Stimulated activated CD8-positive, alpha-beta memory T cell treated with anti-CD3 and anti-CD28 coated beads, Interleukin-12 subunit alpha, Interleukin-12 subunit beta, amount 100 ng/mL, for 1 hour (primary cell): ENCODE measurements at regions not wholly inside any gene's neighbourhood (a gene's known extent, or its start where the extent isn't known, plus 50 kb on each side); places are given as distances from the start of the nearest gene placed in this dataset.

Source experiments
- DNase-seq: peaks from one replicate; pipeline ENCODE4 v3.0.0-alpha.2; 2020; ENCODE audit warnings: low read depth

DNA sequence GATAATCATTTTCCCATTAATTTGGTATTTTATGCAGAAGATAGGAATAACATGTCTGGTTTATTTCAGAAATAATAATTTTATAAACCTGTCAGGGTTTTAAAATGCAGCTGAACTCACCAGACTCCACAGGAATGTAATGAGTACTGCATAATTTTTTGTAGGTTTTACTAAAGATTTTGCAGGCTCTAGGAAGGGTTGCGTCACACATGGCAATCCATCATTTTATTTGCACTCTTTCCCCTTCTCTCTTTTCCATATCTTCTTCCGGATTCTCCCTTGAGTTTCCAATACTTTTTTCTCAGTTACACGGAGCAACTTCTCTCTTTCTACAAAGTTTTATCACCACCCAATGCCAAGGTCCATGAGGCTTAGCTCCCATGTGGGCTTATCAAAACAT lies 234.7 kb downstream of the NFKBIZ start:
- DNase-seq: no peak

DNA sequence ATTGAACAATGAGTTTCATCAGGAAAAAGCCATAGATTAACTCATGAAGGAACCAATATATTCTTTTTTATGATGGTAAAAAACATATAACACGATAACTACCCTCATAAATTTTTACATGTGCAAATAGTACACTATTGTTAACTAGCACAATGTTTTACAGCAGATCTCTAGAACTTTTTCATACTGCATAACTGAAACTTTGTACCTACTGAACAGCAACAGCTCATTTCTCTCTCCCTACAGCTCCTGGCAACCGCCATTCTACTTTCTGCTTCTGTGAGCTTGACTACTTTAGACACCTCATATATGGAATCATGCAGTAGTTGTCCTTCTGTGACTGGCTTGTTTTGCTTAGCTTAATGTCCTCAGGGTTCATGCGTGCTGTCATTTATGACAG lies 235.4 kb downstream of the NFKBIZ start:
- DNase-seq: no peak

DNA sequence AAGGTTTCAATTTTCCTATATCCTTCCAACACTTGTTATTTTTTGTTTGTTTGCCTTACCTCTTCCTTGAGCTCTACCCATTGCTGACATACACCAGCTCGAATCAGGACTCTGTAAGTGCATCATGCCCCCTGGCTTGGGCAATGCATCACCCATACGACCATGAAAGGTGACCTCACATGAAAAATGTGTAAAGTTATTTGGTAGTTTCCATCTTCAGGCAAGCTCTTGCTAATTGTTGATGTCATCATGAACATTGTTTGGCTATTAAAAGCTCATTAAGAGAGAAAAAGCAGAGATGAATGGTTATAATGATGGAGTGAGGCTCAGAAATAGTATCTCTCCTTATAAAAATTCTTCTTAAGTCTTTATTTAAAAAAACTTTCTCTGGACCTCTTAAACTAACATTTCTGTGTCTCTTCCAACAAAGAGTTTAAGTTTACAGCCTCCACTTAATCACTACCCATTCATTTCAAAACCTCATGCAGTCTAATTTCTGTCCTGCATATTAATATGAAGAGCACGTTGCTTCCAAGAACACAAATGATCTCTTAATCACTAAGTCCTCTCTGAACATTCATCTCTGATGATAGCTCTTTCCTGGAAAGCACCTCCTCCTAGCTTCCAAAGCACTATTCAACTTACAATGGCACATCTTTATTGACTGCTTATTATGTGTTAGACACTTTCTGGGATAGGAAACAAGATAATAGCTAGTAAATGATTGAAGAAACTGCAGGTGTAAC lies 236.3 kb downstream of the NFKBIZ start:
- DNase-seq: no peak

DNA sequence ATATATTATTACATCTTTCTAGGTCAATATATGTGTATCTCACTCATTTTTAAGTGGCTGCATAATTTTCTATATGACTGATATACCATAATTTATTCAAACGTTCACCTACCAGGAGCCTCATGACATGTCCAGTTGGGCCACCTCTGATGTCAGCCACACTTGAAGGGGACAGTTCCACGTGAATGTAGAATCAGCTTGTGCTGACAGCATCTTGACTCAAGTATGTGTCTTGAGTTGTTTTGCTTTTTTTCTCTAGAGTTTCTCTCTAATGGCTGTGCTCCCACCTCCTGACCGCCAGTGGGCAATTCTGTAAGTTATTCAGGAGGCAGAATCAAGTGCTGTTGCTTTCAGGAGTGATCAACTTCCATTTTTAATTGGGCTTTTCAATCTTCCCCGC lies 237.9 kb downstream of the NFKBIZ start:
- no peak for DNase-seq

DNA sequence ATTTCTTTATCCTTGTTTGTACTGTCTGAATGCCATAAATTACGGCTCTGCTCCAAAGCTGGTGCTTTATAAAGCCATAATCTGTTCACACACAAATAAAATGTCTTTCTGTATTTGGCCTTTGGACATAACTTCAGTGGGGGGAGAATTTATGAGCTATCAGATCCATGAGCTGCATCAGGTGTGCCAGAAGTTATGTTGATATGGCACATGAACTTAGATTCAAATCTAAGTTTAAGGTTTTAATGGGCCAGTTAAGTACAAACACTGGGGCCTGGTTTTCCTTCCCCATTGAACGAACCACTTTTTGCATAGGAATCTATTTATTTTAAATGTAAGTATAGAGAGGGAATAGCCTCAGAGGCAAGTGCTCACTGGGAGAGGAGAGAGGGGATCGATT lies 239.9 kb downstream of the NFKBIZ start:
- DNase-seq: no peak

DNA sequence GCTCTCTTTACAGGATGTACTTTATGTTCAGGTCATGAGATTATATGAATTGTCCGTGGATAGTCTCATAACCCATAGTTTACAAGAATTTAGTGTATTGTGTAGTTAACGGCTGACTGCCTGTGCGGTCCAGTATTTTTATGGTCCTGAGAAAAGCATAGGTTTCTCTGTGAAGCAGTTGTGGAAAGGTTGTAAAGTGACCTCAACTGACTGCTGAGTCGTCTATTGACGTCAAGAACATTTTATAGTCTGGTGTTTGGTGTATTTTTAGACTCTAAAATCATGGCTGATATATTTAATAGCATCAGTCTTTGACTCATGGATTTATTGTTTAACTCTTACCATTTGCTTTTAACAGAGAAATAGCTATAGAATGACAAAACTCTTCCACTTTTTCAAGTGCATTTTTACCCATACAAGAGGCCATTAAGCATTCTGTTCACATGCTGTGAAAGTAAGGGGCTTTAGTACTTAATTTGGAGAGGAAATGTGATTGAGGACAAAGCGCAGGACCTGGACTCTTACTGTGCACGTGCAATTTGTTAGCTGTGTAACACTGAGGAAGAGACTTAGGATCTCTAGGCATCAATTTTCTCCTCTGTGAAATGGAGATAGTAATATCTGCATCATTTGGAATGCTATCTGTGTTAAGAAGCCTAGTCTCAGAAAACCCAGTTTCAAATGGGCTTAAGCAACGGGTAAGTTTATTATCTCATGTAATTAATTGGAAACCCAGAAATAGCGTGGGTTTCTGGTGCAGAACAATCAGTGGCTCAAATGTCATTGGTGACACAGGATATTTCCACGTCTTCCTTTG lies 240.8 kb downstream of the NFKBIZ start:
- no peak for DNase-seq

DNA sequence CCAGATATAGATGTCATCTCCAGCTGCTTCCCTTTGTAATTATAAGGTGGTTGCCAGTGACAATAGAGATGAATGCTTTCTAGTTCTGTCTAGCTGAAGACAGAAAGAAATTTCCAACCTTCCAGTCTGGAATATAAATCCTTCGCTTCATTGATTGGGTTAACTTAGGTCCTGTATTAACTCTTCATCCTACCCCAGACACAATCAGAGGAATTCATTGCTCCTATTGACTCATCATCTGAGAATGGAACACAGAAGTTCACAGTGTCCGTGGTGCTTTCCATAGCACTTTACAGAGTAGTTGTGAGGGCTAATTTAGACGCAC lies 241.4 kb downstream of the NFKBIZ start:
- no peak for DNase-seq

DNA sequence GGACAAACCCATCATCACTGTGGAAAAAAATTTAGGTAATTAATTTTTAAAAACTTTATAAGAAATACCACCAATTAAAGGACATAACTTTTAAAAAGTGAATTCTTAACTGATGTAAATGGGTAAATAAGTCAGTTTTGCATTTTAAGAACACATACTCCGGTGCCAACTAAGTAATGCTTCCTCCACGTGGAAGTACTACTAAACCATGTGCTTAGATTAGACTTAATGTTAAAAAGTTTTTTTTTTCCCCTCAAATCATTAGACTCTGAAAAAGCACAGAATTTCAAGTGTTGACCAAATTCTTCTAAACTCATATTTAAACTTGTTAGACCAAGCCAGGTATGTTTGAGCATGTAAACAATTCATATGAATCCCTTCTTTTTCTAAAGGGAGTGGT lies 242.0 kb downstream of the NFKBIZ start:
- no peak for DNase-seq

DNA sequence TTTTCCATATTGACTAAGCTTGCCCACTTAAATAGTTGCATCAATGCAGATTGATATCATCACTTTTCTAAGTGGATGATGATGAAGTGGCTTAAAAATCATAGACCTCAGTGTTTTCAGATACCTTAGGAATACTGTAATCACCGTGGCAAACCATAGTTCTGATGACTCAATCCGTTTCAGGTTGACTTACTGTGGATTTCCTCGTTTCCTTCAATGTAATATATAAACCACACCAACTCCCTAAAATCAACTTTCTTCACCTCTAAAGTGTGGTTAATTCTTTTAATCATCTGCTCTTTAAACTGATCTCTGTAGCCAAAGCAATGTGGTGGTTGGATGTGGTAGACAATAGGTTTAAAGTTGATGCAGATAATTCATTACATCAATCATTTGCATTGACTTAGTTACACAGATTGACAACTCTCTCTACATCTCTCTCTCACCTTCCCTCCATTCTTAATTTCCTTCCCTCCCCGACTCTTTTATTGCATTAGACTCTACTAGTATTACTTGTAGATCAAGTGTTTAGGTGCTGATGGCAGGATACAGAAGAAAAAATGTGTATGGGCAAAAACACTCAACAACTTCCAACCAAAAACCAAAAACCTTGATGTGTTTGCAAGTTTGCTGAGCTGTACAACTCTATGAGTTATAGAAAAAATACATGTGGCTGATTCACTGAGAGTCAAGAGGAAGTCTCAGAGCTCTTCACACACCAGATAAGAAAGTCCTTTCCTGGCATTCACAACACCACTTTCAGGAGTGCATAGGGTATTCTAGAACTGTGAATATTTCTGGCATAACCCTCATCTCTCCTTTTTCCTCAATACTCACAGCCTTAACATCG lies 243.5 kb downstream of the NFKBIZ start:
- no peak for DNase-seq

DNA sequence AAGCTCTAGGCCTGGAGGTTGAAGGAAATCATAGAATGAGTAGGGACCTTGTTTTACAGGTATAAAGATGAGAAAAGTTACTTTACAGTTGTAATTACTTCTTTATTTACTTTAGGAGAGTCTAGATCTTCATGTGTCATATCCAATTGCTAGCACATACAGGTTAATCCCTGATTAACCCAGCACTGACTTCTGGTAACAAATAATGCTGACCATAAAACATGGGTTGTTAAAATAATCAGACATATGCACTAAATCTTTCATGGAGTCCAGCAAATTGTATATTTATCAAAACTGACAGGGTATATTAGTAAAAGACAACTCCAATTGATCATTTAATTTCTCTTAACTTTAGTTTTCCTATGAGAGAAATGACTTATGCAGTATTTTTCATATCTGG lies 245.2 kb downstream of the NFKBIZ start:
- no peak for DNase-seq

DNA sequence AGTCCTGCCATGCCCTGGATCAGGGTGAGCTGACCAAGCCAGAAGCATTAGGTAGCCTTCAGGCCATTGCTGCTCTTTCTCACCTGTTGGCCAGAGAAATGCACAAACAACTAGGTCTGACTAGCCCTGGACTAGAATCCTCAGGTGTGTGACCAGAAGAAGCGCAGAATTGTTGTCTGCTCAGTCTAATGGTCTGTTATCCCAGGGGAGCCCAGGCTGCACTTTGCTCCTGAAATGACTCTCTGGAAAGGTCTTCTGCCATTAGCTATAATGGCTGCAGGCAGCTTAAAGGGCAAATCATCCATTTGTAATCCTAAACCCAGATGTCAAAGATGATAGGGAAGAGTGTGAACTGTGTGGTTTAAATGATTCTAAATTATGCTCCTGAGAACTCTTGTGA lies 246.1 kb downstream of the NFKBIZ start:
- no peak for DNase-seq

DNA sequence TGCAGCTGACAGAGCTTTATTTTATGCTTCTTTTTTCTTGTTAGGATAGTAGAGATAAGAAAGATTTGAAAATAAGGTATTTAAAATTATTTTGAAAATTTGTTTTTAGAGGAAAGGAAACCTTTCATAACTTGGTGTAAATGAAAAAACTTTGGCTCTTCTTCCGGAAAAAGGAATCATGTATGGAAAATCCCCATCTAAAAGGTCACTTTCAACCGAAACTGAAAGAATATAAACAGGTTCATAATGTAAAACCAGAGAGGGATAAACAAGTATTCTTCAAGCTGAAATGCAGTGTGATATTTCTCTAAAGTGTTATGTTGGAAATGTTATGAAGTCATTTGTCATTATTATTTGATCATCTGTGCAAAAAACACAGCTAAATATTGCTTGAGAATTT lies 246.8 kb downstream of the NFKBIZ start:
- DNase-seq: no peak

DNA sequence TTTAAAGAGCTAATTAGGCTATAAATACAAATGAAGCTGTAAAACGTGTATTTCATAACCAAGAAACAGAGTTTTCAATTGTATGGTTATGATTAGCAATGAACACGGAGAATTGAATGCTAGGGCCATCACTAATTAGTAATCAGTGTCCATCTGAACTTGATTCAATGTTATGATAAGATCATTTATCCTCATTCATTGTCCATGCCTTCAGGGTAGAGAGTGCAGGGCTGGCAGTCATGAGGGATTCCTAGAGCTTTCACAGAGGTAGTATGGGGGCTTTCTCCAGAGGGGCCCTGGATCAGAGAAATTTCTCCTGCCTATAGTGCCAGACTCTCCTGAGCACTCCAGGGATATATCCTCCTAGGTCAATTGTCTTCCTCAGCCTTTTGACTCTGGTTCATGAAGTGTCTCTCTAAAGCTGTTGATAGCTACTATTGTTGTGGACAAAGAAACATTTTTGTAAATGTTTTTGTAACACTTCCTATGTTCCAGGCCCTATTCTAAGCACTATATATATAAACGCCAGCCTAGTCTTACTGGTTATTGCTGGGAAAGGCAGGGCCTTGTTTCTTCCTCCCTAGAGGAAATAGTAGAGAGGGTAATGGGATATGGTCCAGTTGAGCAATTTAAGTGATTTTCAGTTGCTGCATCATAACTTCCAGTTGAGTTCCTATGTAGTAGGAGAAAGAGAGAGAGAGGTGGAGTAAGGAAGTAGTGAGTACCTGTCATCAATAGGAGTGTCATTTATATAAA lies 249.0 kb downstream of the NFKBIZ start:
- DNase-seq: no peak

DNA sequence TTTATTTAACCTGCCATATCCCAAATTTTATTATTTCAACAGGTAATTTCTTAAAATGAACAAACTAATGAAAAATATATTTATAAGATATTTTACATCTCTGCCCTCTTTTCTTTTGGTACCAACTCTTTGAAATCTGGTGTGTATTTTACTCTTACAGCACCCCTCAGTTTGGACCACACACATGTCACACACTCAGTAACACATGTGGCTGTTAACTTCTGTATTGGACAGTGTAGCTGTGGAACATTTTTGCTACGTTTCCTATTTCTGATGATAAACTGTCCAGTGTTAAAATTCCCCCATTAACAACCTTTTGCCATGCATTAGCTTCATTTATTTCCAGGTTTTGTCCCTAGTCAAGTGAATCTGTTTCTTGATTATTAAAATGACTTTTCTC lies 250.6 kb downstream of the NFKBIZ start:
- DNase-seq: no peak

DNA sequence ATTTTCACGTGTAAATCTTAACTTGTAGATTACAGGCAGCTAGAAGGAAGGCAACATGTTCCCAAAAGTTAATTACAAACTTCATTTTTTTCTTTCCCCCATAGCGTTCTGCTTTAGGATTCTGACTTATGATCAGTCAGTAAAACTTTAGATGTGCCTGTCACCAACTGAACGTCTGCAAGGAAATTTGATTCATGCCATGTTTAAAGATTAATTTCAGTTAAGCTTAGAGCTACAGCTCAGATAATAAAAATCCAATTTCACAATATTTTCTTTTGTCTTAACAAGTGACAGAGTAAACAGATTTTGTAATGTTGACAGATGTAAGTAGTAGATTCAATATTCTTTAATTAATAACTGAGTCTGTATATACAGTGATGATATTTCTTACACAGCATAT lies 253.1 kb downstream of the NFKBIZ start:
- DNase-seq: no peak

DNA sequence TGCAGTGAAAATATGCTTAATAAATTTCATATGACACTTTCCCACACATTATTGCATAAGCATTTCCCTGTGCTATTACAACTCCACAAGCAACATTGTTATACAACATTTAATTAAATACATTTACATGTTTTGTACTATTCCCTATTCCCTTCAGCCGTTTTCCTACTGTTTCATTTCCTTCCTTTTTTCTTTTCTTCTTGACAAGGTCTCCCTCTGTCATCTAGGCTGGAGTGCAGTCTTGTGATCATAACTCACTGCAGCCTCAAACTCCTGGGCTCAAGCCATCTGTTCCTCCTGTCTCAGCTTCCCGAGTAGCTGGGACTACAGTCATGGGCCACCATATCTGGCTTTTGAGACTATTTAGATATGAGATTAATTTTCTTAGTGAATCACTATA lies 254.7 kb downstream of the NFKBIZ start:
- no peak for DNase-seq

DNA sequence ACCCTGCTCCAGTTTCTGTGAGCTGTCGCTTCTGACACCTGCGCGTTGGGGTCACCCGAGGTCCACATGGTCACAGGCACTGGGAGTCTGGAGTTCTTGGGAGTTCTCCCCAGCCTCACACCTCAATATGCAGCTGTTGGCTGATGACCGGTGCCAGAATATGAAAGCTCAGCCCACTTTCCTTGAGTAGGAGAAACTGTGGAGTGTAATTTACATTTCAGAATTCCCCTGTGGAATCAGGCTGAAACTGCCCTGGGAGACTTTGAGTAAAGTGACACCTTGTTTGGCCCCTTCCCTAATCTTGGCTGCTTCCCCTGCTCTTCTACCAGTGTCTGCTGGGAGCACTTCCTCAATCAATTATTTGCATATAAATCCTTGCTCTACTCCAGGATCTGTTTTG lies 255.9 kb downstream of the NFKBIZ start:
- DNase-seq: no peak

DNA sequence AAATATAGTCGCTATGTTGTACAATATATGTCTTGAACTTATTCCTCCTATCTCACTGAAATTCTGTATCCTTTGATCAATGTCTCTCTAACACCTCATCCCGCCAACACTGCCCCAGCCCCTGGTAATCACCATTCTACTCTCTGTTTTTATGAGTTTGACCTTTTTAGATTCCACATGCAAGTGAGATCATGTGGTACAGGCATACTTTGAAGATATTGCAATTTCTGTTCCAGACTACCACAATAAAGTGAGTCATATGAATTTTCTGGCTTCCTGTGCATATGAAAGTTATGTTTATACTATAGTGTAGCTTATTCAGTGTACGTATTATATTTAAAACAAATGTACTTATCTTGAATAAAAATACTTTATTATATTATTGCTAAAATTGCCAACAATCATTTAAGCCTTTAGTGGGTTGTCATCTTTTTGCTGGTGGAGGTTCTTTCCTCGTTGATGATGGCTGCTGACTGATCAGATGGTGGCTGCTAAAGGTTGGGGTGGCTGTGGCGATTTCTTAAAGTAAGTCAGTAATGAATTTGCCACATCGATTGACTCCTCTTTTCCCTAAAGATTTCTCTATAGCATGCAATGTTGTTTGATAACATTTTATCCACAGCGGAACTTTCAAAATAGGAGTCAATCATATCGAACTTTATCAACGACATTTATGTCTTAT lies 257.2 kb downstream of the NFKBIZ start:
- DNase-seq: no peak

DNA sequence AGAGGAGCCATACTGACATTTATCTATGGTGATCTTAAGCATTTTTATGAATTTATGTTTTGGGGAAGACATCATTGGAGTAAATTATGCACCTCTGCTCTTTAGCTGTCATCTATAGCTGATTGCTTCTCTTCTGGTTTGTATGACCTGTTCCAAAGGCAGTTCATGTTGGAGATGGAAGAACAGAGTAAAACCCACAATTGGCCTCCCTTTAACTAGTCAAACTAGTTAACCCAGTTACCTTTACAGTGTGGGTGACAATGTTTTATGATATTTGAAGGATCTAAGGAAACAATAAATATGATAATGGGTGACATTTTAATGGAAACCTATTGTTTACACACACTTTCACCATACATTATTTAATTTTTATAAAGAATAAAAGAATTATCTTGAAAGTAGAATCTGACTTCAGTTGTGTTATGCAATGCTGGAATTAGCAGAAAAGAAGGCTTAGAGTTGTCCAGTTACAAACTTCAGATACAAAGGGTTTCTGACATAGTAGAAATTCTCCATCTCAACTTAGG lies 263.5 kb downstream of the NFKBIZ start:
- DNase-seq: no peak

DNA sequence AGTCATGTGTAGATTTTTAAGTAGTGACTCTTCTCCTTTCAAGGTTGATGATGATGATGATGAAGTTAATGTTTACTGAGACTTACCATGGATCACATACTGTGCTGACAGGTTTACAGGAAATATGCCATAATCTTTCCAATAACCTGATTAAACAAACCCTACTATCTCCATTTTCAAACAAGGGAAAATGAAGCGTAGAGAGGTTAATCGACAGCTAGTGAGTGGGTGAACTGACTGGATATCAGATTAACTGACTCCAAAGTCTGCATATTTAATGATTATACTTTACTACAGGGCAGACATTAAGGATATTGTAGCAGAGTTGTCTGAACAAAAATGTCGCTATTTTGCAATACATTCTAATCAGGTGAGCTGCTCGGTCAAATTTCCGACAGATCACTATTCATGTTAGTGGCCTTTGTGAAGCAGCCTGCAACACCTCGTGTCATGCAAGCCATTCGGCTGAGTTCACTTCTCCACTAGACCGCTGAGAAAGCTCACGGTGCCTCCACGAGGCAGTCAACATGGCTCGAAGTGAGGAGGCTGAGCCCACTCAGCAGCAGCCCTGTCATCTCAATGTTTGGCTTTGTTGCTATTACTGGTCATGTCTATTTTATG lies 264.2 kb downstream of the NFKBIZ start:
- no peak for DNase-seq
